ENCODE measurements at regions not wholly inside any gene's neighbourhood (a gene's known extent, or its start where the extent isn't known, plus 50 kb on each side); places are given as distances from the start of the nearest gene placed in this dataset.

DNA sequence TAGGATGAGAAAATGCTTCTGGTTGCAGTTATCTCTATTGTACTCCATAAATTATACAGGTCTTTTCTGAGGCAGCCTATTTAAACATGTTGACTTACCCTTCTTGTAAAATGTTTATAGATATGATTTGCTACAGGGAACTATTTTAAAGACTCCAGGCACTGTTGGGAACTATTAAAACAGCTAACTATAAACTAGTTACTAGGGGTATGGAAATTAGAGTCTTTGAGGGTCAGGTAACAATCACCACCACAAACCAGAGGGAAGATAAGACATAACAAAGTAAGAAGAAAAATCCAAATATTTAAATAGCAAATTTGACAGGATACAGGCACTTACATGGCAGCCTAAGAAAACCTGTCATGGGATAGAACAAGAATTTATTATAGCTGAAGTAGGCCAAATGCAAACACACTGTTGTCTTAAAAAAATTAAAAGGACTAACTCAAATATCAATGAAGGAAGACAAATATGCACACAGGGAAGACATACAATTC lies 251.0 kb upstream of the CWC22 start:
- no peaks in the 10 kb centered on the region for H3K27me3 ChIP-seq (replicated peaks; ENCODE audit: insufficient read depth)
- H3K4me1 ChIP-seq (replicated peaks): no peaks in the 10 kb centered on the region
- H3K36me3 ChIP-seq: no peaks in the 10 kb centered on the region
- H3K4me3 ChIP-seq: no peak overlapping the region
- H3K27ac ChIP-seq: no peak overlapping the region
- intact Hi-C loops (cut with DNase I): no loop called here
- peak; percentile 24 for DNase-seq (ENCODE audit: low spot score)
- no peak for TF ChIP-seq POLR2A (IDR thresholded peaks at IDR 0.05)
- TF ChIP-seq POLR2AphosphoS5 (IDR thresholded peaks at IDR 0.05): peak; percentile 77
- TF ChIP-seq, protein P1, sequence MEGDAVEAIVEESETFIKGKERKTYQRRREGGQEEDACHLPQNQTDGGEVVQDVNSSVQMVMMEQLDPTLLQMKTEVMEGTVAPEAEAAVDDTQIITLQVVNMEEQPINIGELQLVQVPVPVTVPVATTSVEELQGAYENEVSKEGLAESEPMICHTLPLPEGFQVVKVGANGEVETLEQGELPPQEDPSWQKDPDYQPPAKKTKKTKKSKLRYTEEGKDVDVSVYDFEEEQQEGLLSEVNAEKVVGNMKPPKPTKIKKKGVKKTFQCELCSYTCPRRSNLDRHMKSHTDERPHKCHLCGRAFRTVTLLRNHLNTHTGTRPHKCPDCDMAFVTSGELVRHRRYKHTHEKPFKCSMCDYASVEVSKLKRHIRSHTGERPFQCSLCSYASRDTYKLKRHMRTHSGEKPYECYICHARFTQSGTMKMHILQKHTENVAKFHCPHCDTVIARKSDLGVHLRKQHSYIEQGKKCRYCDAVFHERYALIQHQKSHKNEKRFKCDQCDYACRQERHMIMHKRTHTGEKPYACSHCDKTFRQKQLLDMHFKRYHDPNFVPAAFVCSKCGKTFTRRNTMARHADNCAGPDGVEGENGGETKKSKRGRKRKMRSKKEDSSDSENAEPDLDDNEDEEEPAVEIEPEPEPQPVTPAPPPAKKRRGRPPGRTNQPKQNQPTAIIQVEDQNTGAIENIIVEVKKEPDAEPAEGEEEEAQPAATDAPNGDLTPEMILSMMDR (IDR thresholded peaks at IDR 0.05): no peak
- H3K9me3 ChIP-seq: no peaks in the 10 kb centered on the region

DNA sequence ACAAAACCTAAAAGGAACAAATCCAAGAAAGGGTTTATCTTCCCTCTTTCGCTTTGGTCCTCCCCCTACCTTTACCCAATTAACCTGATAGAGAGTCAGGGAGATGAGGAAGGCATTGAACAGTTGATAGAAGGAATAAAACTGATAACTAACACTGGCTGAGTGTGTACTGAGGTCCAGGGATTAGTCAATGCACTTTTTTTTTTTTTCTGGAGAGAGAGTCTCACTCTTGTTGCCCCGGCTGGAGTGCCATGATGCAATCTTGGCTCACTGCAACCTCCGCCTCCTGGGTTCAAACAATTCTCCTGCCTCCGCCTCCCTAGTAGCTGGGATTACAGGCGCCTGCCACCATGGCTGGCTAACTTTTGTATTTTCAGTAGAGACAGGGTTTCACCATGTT lies 250.2 kb upstream of the CWC22 start:
- WGBS: 61% methylated on average over 5 of the region's 5 CpGs
- no peak overlapping the region for H3K4me3 ChIP-seq
- TF ChIP-seq, protein P1 (IDR thresholded peaks at IDR 0.05): no peak
- no peak for TF ChIP-seq POLR2AphosphoS5 (IDR thresholded peaks at IDR 0.05)
- TF ChIP-seq POLR2A (IDR thresholded peaks at IDR 0.05): no peak
- intact Hi-C loops (cut with DNase I): no loop called here
- H3K27me3 ChIP-seq (replicated peaks; ENCODE audit: insufficient read depth): no peaks in the 10 kb centered on the region
- no peak for DNase-seq (ENCODE audit: low spot score)
- H3K27ac ChIP-seq: no peak overlapping the region
- no peaks in the 10 kb centered on the region for H3K9me3 ChIP-seq
- H3K4me1 ChIP-seq (replicated peaks): no peaks in the 10 kb centered on the region
- H3K36me3 ChIP-seq: no peaks in the 10 kb centered on the region

DNA sequence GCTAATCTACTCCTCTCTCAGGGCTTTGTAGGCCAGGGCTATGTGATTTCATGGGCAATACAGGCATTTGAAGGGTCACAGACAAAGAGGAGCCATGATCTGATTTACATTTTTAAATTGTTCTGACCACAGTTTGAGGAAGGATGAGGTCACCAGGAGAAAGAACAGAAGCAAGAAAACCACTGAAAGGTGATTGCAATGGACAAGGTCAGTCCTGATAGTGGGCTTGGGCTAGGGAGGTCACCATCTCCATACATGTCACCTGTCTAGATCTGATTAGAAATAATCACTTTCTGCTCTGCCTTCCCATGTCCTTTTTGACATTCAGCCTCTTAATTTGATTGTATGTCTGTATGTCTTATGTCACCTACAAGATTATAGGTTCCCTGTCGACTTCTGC lies 248.9 kb upstream of the CWC22 start:
- intact Hi-C loops (cut with DNase I): no loop called here
- TF ChIP-seq POLR2AphosphoS5 (IDR thresholded peaks at IDR 0.05) (no peak), POLR2A (IDR thresholded peaks at IDR 0.05) (no peak)
- TF ChIP-seq, protein P1 (IDR thresholded peaks at IDR 0.05): no peak
- Histone ChIP-seq H3K27me3 (replicated peaks; ENCODE audit: insufficient read depth) (no peaks in the 10 kb centered on the region), H3K27ac (no peak overlapping the region), H3K9me3 (no peaks in the 10 kb centered on the region), H3K4me3 (no peak overlapping the region), H3K36me3 (no peaks in the 10 kb centered on the region), H3K4me1 (replicated peaks) (no peaks in the 10 kb centered on the region)
- 43% methylated on average over 1 of the region's 1 CpG for WGBS
- no peak for DNase-seq (ENCODE audit: low spot score)

DNA sequence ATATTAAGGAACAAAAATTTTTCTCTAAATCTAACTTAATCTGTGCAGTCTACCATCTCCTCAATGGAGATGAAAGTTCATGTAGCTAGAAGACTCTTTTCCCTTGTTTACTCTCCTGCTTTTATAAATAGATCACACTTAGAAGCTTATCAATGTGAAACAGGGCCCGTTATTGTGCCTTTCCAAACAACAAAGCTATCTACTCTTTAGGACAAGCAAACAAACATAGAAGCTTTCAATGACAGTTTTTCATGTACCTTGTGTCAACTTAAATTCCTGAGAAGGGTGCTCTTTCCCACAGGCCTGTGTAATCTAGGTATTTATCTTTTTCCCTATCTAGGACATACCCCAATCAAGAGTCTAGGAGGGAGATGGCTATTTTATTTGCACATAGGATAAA lies 247.8 kb upstream of the CWC22 start:
- Histone ChIP-seq H3K4me3 (no peak overlapping the region), H3K27ac (no peak overlapping the region), H3K27me3 (replicated peaks; ENCODE audit: insufficient read depth) (no peaks in the 10 kb centered on the region), H3K4me1 (replicated peaks) (no peaks in the 10 kb centered on the region), H3K36me3 (no peaks in the 10 kb centered on the region), H3K9me3 (no peaks in the 10 kb centered on the region)
- intact Hi-C loops (cut with DNase I): no loop called here
- no peak for DNase-seq (ENCODE audit: low spot score)
- 53% methylated on average over 1 of the region's 1 CpG for WGBS
- TF ChIP-seq, protein P1 (IDR thresholded peaks at IDR 0.05): no peak
- no peak for TF ChIP-seq POLR2AphosphoS5 (IDR thresholded peaks at IDR 0.05)
- TF ChIP-seq POLR2A (IDR thresholded peaks at IDR 0.05): no peak

DNA sequence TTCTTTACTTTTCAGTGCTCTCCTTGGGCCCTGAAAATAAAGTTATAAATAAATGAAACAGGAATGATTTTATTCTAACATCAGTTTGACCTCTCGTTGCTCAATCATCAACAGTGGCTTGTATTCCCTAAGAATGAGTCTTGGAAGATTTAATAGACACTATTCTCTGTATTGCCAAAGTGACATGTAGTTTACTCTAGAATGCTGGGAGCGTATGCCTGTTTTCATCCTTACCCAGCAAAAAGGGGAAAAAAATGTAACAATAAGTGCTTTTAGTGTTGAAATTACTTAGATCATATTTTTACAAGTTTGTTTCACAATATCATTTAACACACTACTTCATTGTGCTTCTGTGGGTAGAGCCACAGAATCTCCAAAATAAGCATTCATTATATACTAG lies 240.6 kb upstream of the CWC22 start:
- Histone ChIP-seq H3K27ac (no peak overlapping the region), H3K27me3 (replicated peaks; ENCODE audit: insufficient read depth) (no peaks in the 10 kb centered on the region), H3K4me1 (replicated peaks) (no peaks in the 10 kb centered on the region), H3K36me3 (no peaks in the 10 kb centered on the region), H3K4me3 (no peak overlapping the region), H3K9me3 (no peaks in the 10 kb centered on the region)
- intact Hi-C loops (cut with DNase I): no loop called here
- no peak for DNase-seq (ENCODE audit: low spot score)
- TF ChIP-seq POLR2AphosphoS5 (IDR thresholded peaks at IDR 0.05) (no peak), POLR2A (IDR thresholded peaks at IDR 0.05) (no peak)
- TF ChIP-seq, protein P1 (IDR thresholded peaks at IDR 0.05): no peak
- 72% methylated on average over 2 of the region's 2 CpGs for WGBS
